Neuron (in vitro differentiated cells): ENCODE measurements at regions not wholly inside any gene's neighbourhood (a gene's known extent, or its start where the extent isn't known, plus 50 kb on each side); places are given as distances from the start of the nearest gene placed in this dataset.

Experiments
- H2AFZ ChIP-seq: one replicate; pipeline ENCODE4 v1.6.1; 2013; ENCODE audit warnings: low read depth, mild to moderate bottlenecking, inconsistent platforms, low read length, moderate library complexity
- H3K27me3 ChIP-seq: one replicate; pipeline ENCODE4 v1.6.1; 2013; ENCODE audit warnings: low read length; ENCODE audit not compliant: insufficient read depth
- H3K36me3 ChIP-seq: one replicate; pipeline ENCODE4 v1.6.1; 2013; ENCODE audit warnings: low read length; ENCODE audit not compliant: insufficient read depth
- H3K4me1 ChIP-seq: one replicate; pipeline ENCODE4 v1.6.1; 2013; ENCODE audit warnings: low read length; ENCODE audit not compliant: insufficient read depth
- H3K4me3 ChIP-seq: 2 replicates; pipeline ENCODE4 v1.5.1; 2013; ENCODE audit warnings: mild to moderate bottlenecking, low read length, moderate library complexity
- H3K9me3 ChIP-seq: one replicate; pipeline ENCODE4 v1.6.1; 2013; ENCODE audit warnings: low read length

- Histone ChIP-seq H3K4me1 (peaks cover 17% of the 10 kb centered on the region), H2AFZ (peak overlapping the region; percentile 92), H3K4me3 (peak overlapping the region; percentile 88), H3K27me3 (no peaks in the 10 kb centered on the region), H3K36me3 (no peaks in the 10 kb centered on the region), H3K9me3 (no peaks in the 10 kb centered on the region)
Measured at GRCh38 chr3:174440741-174441587, 418.2 kb upstream of the NAALADL2 start.

DNA sequence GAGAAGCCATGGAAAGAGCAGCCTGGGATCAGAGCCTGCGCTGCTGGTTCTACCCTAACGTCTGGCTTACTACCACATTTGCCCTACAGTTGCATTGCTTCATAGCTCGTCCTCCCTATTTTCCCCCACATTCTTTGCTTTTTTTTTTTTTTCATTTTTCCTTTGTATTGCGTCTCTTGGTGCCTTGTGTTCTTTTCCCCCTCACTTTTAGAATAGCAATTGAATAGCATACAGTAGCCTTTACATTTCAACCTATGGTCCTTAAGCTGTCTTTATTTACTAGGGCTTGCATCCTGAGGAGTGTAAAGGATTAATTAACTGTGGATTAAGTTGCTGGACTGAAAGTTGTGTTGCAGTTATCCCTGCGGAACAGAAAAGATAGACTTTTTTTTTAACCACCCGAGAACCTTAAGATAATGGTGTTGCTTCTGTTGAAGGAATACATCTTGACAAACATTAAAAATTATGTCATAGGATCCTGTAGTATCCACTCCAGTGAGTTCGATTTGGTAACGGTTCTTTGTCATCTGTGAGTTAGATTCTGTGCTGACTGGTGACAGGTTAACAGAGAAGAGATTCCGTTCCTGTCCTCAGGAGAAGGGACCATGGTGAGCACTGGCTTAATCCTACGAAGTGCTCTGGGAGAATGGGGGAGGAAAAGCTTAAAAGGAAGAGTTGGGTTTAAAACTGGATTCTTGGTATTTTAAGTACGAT lies 417.4 kb upstream of the NAALADL2 start:
- no peaks in the 10 kb centered on the region for H3K27me3 ChIP-seq
- H3K4me1 ChIP-seq, result peaks cover 17% of the 10 kb centered on the region
- no peaks in the 10 kb centered on the region for H3K9me3 ChIP-seq
- H3K4me3 ChIP-seq, result peak overlapping the region; percentile 88
- H2AFZ ChIP-seq, result peak overlapping the region; percentile 92
- H3K36me3 ChIP-seq, result no peaks in the 10 kb centered on the region

DNA sequence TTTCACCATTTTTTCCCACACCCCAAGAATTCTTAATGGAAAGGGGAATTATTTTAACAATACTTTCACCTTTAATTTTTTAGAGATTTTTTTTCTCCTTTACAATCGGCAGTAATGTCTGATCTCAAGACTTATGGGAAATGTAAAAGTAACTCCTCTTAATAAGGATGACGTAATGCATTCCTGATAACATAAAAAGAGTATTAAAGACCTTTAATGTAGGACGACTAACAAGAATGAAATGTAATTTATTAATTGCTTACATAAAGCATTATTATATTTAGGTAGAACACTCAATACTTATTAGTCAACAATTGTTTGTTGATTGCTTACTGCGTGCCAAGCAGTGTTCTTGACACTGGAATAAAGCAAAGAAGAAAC lies 416.8 kb upstream of the NAALADL2 start:
- H3K36me3 ChIP-seq, result no peaks in the 10 kb centered on the region
- no peaks in the 10 kb centered on the region for H3K27me3 ChIP-seq
- H2AFZ ChIP-seq, result peak overlapping the region; percentile 92
- H3K4me1 ChIP-seq, result peaks cover 17% of the 10 kb centered on the region
- peak overlapping the region; percentile 88 for H3K4me3 ChIP-seq
- no peaks in the 10 kb centered on the region for H3K9me3 ChIP-seq

DNA sequence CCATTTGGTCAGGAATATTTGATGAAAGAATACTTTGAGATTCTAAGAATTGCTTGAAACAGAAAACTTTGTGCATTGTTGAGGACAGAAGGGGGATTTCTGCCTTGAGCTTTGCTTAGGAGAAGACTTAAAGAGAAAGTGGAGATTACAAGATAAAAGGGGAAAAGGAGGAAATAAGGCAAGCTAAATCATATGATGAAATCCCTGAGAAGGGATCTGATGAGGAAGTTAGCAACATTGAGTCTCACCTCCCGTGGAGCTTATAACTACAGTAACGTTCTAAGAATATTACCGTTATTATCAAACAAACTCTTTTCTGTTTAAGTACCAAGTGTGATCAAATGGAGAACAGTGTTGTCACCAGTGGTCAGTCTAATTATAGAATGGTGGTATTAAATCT lies 414.7 kb upstream of the NAALADL2 start:
- H2AFZ ChIP-seq, result no peak overlapping the region
- peaks cover 2% of the 10 kb centered on the region for H3K9me3 ChIP-seq
- peaks cover 16% of the 10 kb centered on the region for H3K4me1 ChIP-seq
- no peak overlapping the region for H3K4me3 ChIP-seq
- H3K27me3 ChIP-seq, result no peaks in the 10 kb centered on the region
- no peaks in the 10 kb centered on the region for H3K36me3 ChIP-seq

- no peaks in the 10 kb centered on the region for H3K36me3 ChIP-seq
- no peaks in the 10 kb centered on the region for H3K4me1 ChIP-seq
- H3K4me3 ChIP-seq, result no peak overlapping the region
- H3K27me3 ChIP-seq, result no peaks in the 10 kb centered on the region
- peaks cover 2% of the 10 kb centered on the region for H3K9me3 ChIP-seq
- no peak overlapping the region for H2AFZ ChIP-seq
Measured at GRCh38 chr3:174457758-174458157, 401.4 kb upstream of the NAALADL2 start.

DNA sequence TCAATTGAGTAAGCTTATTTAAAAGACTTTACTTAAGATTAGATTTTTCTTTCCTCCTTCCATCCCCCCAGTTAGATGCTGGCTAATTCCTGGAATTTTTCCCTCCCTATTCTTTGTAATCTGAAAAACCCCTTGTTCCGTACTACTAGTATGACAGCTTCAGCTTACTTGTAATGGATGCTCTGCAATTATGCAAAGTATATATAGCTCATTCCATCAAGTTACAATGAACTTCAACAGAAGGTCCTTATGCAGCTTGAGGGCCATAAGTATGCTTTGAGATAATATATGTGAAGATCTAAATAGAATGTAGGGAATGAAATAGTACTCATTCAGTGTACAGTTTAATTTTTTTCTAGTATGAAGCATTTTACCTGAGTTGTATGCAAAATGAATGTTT lies 398.3 kb upstream of the NAALADL2 start:
- H3K36me3 ChIP-seq, result no peaks in the 10 kb centered on the region

DNA sequence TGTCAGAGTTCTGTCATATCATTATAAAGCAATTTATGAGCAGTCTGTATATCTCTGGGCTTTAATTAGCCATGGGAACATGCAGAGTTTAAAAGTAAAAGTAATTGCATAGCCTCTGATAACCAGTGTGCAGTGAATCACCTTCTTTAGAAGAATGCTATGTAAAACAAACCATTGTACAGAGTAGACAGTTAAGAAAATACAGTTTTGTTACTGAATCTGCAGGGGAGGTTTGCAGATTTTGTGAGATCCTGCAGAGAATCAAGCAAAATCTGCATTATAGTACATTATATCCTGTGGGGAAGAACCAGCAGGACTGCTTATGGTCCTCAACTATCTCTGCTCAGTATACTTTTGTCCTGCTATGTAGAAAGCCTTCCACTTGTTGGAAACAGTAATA lies 396.2 kb upstream of the NAALADL2 start:
- Histone ChIP-seq H3K36me3 (no peaks in the 10 kb centered on the region), H2AFZ (no peak overlapping the region), H3K9me3 (no peaks in the 10 kb centered on the region), H3K27me3 (no peaks in the 10 kb centered on the region), H3K4me1 (no peaks in the 10 kb centered on the region), H3K4me3 (no peak overlapping the region)

More for the DNA sequence above, 398.3 kb upstream of the NAALADL2 start:
- Histone ChIP-seq H2AFZ (no peak overlapping the region), H3K4me3 (no peak overlapping the region), H3K9me3 (peaks cover 2% of the 10 kb centered on the region), H3K4me1 (no peaks in the 10 kb centered on the region), H3K27me3 (no peaks in the 10 kb centered on the region)

DNA sequence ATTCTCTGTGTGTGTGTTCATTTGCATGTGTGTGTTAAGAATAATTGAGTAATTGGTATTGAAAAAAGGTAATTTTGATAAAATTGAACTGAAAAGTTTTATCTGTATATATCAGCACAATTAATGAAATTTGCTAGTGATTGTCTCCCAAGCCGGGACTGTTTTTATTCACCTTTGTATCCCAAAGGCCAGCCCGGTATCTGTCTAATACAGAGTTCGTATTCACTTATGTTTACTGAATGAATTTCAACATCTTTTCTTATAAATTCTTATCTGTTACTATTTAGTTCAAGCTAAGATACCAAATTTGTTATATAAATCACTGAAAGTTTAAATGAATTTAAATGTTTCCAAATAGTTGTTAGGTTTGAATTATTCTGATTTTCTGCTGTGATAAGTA lies 394.0 kb upstream of the NAALADL2 start:
- Histone ChIP-seq H3K9me3 (no peaks in the 10 kb centered on the region), H3K4me1 (no peaks in the 10 kb centered on the region), H3K4me3 (no peak overlapping the region), H3K27me3 (no peaks in the 10 kb centered on the region), H2AFZ (no peak overlapping the region), H3K36me3 (no peaks in the 10 kb centered on the region)

- no peak overlapping the region for H2AFZ ChIP-seq
- no peaks in the 10 kb centered on the region for H3K4me1 ChIP-seq
- H3K27me3 ChIP-seq, result no peaks in the 10 kb centered on the region
- no peak overlapping the region for H3K4me3 ChIP-seq
- H3K36me3 ChIP-seq, result no peaks in the 10 kb centered on the region
- H3K9me3 ChIP-seq, result no peaks in the 10 kb centered on the region
Measured at GRCh38 chr3:174466471-174467054, 392.6 kb upstream of the NAALADL2 start.

GRCh38 chr3:174477491-174477890 lies 381.6 kb upstream of the NAALADL2 start:
- Histone ChIP-seq H3K9me3 (no peaks in the 10 kb centered on the region), H3K36me3 (no peaks in the 10 kb centered on the region), H3K4me1 (no peaks in the 10 kb centered on the region), H2AFZ (no peak overlapping the region), H3K4me3 (no peak overlapping the region), H3K27me3 (no peaks in the 10 kb centered on the region)

GRCh38 chr3:174480767-174481166 lies 378.4 kb upstream of the NAALADL2 start:
- H3K9me3 ChIP-seq, result no peaks in the 10 kb centered on the region
- no peaks in the 10 kb centered on the region for H3K27me3 ChIP-seq
- no peaks in the 10 kb centered on the region for H3K4me1 ChIP-seq
- H3K36me3 ChIP-seq, result no peaks in the 10 kb centered on the region
- H3K4me3 ChIP-seq, result no peak overlapping the region
- H2AFZ ChIP-seq, result no peak overlapping the region

DNA sequence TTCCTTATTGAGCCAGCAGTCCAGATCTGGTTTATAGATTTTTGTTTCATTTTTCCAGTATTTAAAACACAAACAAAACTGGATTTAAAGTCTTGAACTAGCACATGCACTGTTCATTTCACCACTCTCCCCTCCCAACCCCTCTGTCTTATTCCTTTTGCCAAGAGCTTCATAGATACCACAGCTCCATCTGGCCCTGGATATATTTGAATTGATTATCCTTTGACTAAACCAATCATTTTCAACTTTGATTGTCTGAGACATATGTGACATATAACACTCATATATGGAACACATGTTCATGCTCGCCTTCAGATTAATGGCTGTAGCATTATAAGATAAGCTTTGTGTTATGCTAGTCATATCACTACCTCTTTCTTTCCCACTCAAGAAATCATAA lies 376.6 kb upstream of the NAALADL2 start:
- Histone ChIP-seq H3K4me1 (no peaks in the 10 kb centered on the region), H3K36me3 (no peaks in the 10 kb centered on the region), H3K4me3 (no peak overlapping the region), H2AFZ (no peak overlapping the region), H3K9me3 (no peaks in the 10 kb centered on the region), H3K27me3 (no peaks in the 10 kb centered on the region)

- H2AFZ ChIP-seq, result no peak overlapping the region
- no peaks in the 10 kb centered on the region for H3K36me3 ChIP-seq
- H3K4me1 ChIP-seq, result no peaks in the 10 kb centered on the region
Measured at GRCh38 chr3:174483254-174483653, 375.9 kb upstream of the NAALADL2 start.

More at GRCh38 chr3:174483254-174483653, 375.9 kb upstream of the NAALADL2 start:
- Histone ChIP-seq H3K9me3 (no peaks in the 10 kb centered on the region), H3K4me3 (no peak overlapping the region), H3K27me3 (no peaks in the 10 kb centered on the region)
